ENCODE measurements at regions not wholly inside any gene's neighbourhood (a gene's known extent, or its start where the extent isn't known, plus 50 kb on each side); places are given as distances from the start of the nearest gene placed in this dataset.

DNA sequence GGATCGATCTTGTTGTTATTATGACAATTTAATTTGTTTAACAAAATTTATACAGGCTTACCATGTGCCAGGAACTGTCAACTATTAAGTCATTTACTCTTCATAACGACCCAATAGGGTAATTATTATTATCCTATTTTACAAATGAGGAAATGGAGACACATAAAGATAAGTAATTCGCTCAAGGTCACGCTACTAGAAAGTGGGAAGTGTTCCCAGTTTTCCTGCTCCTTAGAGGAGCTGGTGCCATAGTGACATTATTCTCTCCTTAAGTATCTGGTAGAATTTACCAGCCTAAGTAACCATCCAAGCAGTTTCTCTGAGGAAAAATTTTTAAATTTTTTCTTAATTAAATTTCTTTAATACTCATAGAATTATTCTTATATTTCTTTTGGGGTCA lies 360.9 kb upstream of the RNF32 start:
- Histone ChIP-seq H4K20me1 (ENCODE audit: insufficient read depth, poor library complexity, severe bottlenecking) (no peaks in the 10 kb centered on the region), H2AFZ (no peak overlapping the region), H3K36me3 (replicated peaks; ENCODE audit: insufficient read depth, low read depth) (no peaks in the 10 kb centered on the region), H3K4me3 (no peak overlapping the region), H3K27ac (no peak overlapping the region), H3K27me3 (no peaks in the 10 kb centered on the region), H3K4me1 (ENCODE audit: insufficient read depth) (no peaks in the 10 kb centered on the region), H3K9me2 (replicated peaks; ENCODE audit: insufficient read depth) (no peaks in the 10 kb centered on the region), H3K4me2 (no peak overlapping the region), H3K79me2 (no peaks in the 10 kb centered on the region), H3K9me3 (ENCODE audit: low read depth) (no peaks in the 10 kb centered on the region)
- DNase-seq (ENCODE audit: low spot score) = no peak
- 82% methylated on average over 4 of the region's 4 CpGs for WGBS (ENCODE audit: low lambda C conversion rate, missing lambda C conversion rate)
- TF ChIP-seq EZH2phosphoT487 (IDR thresholded peaks at IDR 0.05; ENCODE audit: low read depth, severe bottlenecking, unreplicated experiment) = no peak

DNA sequence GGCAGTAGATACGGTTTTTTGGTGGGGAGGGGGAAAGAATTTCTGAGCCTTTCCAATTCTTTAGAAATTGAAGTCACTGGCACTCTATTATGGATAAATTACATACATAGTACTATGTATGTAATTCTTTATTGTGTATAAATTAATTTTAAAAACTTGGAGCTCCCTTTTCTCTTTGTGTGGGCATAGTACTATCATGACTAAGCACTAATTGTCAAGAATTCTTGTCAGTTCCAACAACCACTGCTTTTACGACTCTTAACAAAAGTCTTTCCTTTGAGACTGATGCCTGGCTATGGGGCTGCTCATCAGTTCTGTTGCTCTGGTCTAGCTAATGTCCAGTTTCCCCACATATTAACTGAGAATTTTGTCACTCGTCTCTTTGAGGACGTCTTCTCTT lies 365.3 kb upstream of the RNF32 start:
- DNase-seq (ENCODE audit: low spot score) = no peak
- Histone ChIP-seq H3K4me3 (no peak overlapping the region), H3K9me2 (replicated peaks; ENCODE audit: insufficient read depth) (no peaks in the 10 kb centered on the region), H2AFZ (no peak overlapping the region), H3K36me3 (replicated peaks; ENCODE audit: insufficient read depth, low read depth) (no peaks in the 10 kb centered on the region), H3K27ac (no peak overlapping the region), H3K27me3 (no peaks in the 10 kb centered on the region), H3K4me1 (ENCODE audit: insufficient read depth) (no peaks in the 10 kb centered on the region), H4K20me1 (ENCODE audit: insufficient read depth, poor library complexity, severe bottlenecking) (no peaks in the 10 kb centered on the region), H3K79me2 (no peaks in the 10 kb centered on the region), H3K9me3 (ENCODE audit: low read depth) (no peaks in the 10 kb centered on the region), H3K4me2 (no peak overlapping the region)
- WGBS (ENCODE audit: low lambda C conversion rate, missing lambda C conversion rate) = 75% methylated on average over 4 of the region's 4 CpGs
- TF ChIP-seq EZH2phosphoT487 (IDR thresholded peaks at IDR 0.05; ENCODE audit: low read depth, severe bottlenecking, unreplicated experiment) (no peak), EZH2 (IDR thresholded peaks at IDR 0.05; ENCODE audit: borderline replicate concordance) (no peak)
- TF ChIP-seq, protein P1, sequence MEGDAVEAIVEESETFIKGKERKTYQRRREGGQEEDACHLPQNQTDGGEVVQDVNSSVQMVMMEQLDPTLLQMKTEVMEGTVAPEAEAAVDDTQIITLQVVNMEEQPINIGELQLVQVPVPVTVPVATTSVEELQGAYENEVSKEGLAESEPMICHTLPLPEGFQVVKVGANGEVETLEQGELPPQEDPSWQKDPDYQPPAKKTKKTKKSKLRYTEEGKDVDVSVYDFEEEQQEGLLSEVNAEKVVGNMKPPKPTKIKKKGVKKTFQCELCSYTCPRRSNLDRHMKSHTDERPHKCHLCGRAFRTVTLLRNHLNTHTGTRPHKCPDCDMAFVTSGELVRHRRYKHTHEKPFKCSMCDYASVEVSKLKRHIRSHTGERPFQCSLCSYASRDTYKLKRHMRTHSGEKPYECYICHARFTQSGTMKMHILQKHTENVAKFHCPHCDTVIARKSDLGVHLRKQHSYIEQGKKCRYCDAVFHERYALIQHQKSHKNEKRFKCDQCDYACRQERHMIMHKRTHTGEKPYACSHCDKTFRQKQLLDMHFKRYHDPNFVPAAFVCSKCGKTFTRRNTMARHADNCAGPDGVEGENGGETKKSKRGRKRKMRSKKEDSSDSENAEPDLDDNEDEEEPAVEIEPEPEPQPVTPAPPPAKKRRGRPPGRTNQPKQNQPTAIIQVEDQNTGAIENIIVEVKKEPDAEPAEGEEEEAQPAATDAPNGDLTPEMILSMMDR (IDR thresholded peaks at IDR 0.05; ENCODE audit: poor library complexity) = no peak

DNA sequence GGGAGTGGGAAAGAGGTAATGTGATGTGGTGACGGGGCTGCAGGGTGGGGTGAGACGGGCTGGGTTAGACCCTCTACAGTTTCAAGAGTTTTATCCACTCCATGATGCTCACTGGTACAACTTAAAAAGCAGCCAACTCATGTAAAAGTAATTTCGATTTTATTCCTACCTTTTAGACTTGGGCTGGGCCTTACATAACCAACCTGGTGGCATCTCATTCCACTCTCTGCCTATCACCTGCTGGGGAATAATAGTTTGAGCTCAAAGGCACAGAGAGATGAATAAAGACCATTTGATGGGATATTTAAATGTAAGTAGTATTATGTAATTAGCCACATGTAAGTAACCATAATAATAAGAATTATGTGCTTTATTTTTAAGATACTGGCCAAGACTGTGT lies 366.0 kb upstream of the RNF32 start:
- H3K4me2 ChIP-seq = no peak overlapping the region
- no peaks in the 10 kb centered on the region for H3K4me1 ChIP-seq (ENCODE audit: insufficient read depth)
- 85% methylated on average over 3 of the region's 3 CpGs for WGBS (ENCODE audit: low lambda C conversion rate, missing lambda C conversion rate)
- no peaks in the 10 kb centered on the region for H3K9me3 ChIP-seq (ENCODE audit: low read depth)
- H3K27ac ChIP-seq = no peak overlapping the region
- no peaks in the 10 kb centered on the region for H3K36me3 ChIP-seq (replicated peaks; ENCODE audit: insufficient read depth, low read depth)
- no peak overlapping the region for H3K4me3 ChIP-seq
- H3K9me2 ChIP-seq (replicated peaks; ENCODE audit: insufficient read depth) = no peaks in the 10 kb centered on the region
- H3K79me2 ChIP-seq = no peaks in the 10 kb centered on the region
- DNase-seq (ENCODE audit: low spot score) = no peak
- H2AFZ ChIP-seq = no peak overlapping the region
- no peaks in the 10 kb centered on the region for H3K27me3 ChIP-seq
- H4K20me1 ChIP-seq (ENCODE audit: insufficient read depth, poor library complexity, severe bottlenecking) = no peaks in the 10 kb centered on the region
- no peak for TF ChIP-seq EZH2 (IDR thresholded peaks at IDR 0.05; ENCODE audit: borderline replicate concordance)
- TF ChIP-seq, protein P1 (IDR thresholded peaks at IDR 0.05; ENCODE audit: poor library complexity) = no peak
- TF ChIP-seq EZH2phosphoT487 (IDR thresholded peaks at IDR 0.05; ENCODE audit: low read depth, severe bottlenecking, unreplicated experiment) = no peak

DNA sequence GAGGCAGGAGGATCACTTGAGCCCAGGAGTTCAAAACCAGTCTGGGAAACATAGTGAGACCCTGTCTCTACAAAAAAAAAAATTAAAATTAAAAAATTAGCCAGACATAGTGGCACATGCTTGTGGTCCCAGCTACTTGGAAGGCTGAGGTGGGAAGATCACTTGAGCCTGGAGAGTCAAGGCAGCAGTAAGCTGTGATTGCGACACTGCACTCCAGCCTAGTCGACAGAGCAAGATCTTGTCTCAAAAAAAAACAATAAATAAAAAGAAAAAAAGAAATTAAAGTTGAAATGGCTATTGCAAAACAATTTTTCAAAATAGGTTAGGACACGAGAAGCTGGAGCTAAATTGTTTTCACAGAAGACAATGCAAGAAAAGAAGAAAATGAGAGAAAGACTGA lies 379.0 kb upstream of the RNF32 start:
- no peaks in the 10 kb centered on the region for H3K4me1 ChIP-seq (ENCODE audit: insufficient read depth)
- H3K27me3 ChIP-seq = no peaks in the 10 kb centered on the region
- no peak overlapping the region for H3K4me3 ChIP-seq
- H4K20me1 ChIP-seq (ENCODE audit: insufficient read depth, poor library complexity, severe bottlenecking) = no peaks in the 10 kb centered on the region
- TF ChIP-seq EZH2phosphoT487 (IDR thresholded peaks at IDR 0.05; ENCODE audit: low read depth, severe bottlenecking, unreplicated experiment) = no peak
- TF ChIP-seq, protein P1 (IDR thresholded peaks at IDR 0.05; ENCODE audit: poor library complexity) = no peak
- TF ChIP-seq EZH2 (IDR thresholded peaks at IDR 0.05; ENCODE audit: borderline replicate concordance) = no peak
- no peak overlapping the region for H2AFZ ChIP-seq
- H3K79me2 ChIP-seq = no peaks in the 10 kb centered on the region
- DNase-seq (ENCODE audit: low spot score) = no peak
- H3K36me3 ChIP-seq (replicated peaks; ENCODE audit: insufficient read depth, low read depth) = no peaks in the 10 kb centered on the region
- no peak overlapping the region for H3K4me2 ChIP-seq
- no peak overlapping the region for H3K27ac ChIP-seq
- no peaks in the 10 kb centered on the region for H3K9me3 ChIP-seq (ENCODE audit: low read depth)
- WGBS (ENCODE audit: low lambda C conversion rate, missing lambda C conversion rate) = 55% methylated on average over 3 of the region's 3 CpGs
- H3K9me2 ChIP-seq (replicated peaks; ENCODE audit: insufficient read depth) = no peaks in the 10 kb centered on the region

All from hepatocyte (in vitro differentiated cells).